H9 (cell line): ENCODE measurements at regions not wholly inside any gene's neighbourhood (a gene's known extent, or its start where the extent isn't known, plus 50 kb on each side); places are given as distances from the start of the nearest gene placed in this dataset.
A peak's percentile ranks its signal among the peaks of the same experiment; 100 is the strongest.
"Not testable (repeated sequence)": the region's sequence is repeated elsewhere in the genome, so short reads cannot be mapped to it uniquely, and the experiment has no call there.

ENCODE experiments used
- DNase-seq: peaks from one replicate; pipeline ENCODE4 v3.0.0-alpha.2; 2017
- H2AFZ ChIP-seq: one replicate; pipeline ENCODE4 v1.6.1; 2013; ENCODE audit warnings: mild to moderate bottlenecking, low read length, control low read depth, moderate library complexity
- H2AK5ac ChIP-seq: 2 replicates; pipeline ENCODE4 v1.6.1; 2013; ENCODE audit warnings: low read length, control low read depth, mixed read lengths; ENCODE audit not compliant: insufficient read length
- H2BK120ac ChIP-seq: one replicate; pipeline ENCODE4 v1.6.1; 2013; ENCODE audit warnings: low read depth, mild to moderate bottlenecking, low read length, control low read depth, inconsistent platforms; ENCODE audit not compliant: poor library complexity, severe bottlenecking
- H2BK12ac ChIP-seq: 2 replicates; pipeline ENCODE4 v1.6.1; 2013; ENCODE audit warnings: low read length, control low read depth, mixed read lengths, low read depth; ENCODE audit not compliant: insufficient read length
- H2BK15ac ChIP-seq: 2 replicates; pipeline ENCODE4 v1.6.1; 2013; ENCODE audit warnings: low read depth, low read length, control low read depth
- H2BK20ac ChIP-seq: one replicate; pipeline ENCODE4 v1.6.1; 2013; ENCODE audit warnings: low read depth, mild to moderate bottlenecking, low read length, control low read depth, inconsistent platforms; ENCODE audit not compliant: poor library complexity, severe bottlenecking
- H2BK5ac ChIP-seq: 2 replicates; pipeline ENCODE4 v1.6.1; 2013; ENCODE audit warnings: low read length, control low read depth, mixed read lengths; ENCODE audit not compliant: insufficient read length
- H3K14ac ChIP-seq: 2 replicates; pipeline ENCODE4 v1.6.1; 2013; ENCODE audit warnings: low read length, control low read depth; ENCODE audit not compliant: insufficient read depth
- H3K18ac ChIP-seq: 2 replicates; pipeline ENCODE4 v1.6.1; 2013; ENCODE audit warnings: low read depth, mild to moderate bottlenecking, mixed read lengths, low read length, control low read depth; ENCODE audit not compliant: insufficient read length
- H3K23ac ChIP-seq: 2 replicates; pipeline ENCODE4 v1.6.1; 2013; ENCODE audit warnings: low read length, control low read depth, mixed read lengths, low read depth; ENCODE audit not compliant: insufficient read length
- H3K23me2 ChIP-seq: 2 replicates; pipeline ENCODE4 v1.6.1; 2013; ENCODE audit warnings: low read depth, mild to moderate bottlenecking, mixed read lengths, low read length, control low read depth; ENCODE audit not compliant: insufficient read length, poor library complexity, severe bottlenecking
- H3K27ac ChIP-seq: 2 replicates; pipeline ENCODE4 v1.5.1; 2013; ENCODE audit warnings: low read length, control low read depth, mixed read lengths, low read depth; ENCODE audit not compliant: insufficient read length
- H3K27me3 ChIP-seq: 2 replicates; pipeline ENCODE4 v1.6.1; 2013; ENCODE audit warnings: low read length, control low read depth, inconsistent platforms; ENCODE audit not compliant: insufficient read depth
- H3K4ac ChIP-seq: 2 replicates; pipeline ENCODE4 v1.6.1; 2013; ENCODE audit warnings: low read depth, mild to moderate bottlenecking, control low read depth, inconsistent platforms, low read length, moderate library complexity
- H3K4me1 ChIP-seq: 2 replicates; pipeline ENCODE4 v1.6.1; 2013; ENCODE audit warnings: low read length, control low read depth, inconsistent platforms; ENCODE audit not compliant: insufficient read depth
- H3K4me2 ChIP-seq: 2 replicates; pipeline ENCODE4 v1.6.1; 2013; ENCODE audit warnings: low read length, control low read depth, mixed read lengths; ENCODE audit not compliant: insufficient read length, insufficient read depth
- H3K56ac ChIP-seq: 2 replicates; pipeline ENCODE4 v1.6.1; 2013; ENCODE audit warnings: low read depth, mild to moderate bottlenecking, mixed read lengths, low read length, control low read depth; ENCODE audit not compliant: insufficient read length
- H3K79me1 ChIP-seq: 2 replicates; pipeline ENCODE4 v1.6.1; 2013; ENCODE audit warnings: low read depth, mild to moderate bottlenecking, moderate library complexity, low read length, control low read depth, inconsistent platforms; ENCODE audit not compliant: insufficient read depth, poor library complexity, severe bottlenecking
- H3K79me2 ChIP-seq: 2 replicates; pipeline ENCODE4 v1.6.1; 2013; ENCODE audit warnings: low read length, control low read depth, inconsistent platforms; ENCODE audit not compliant: insufficient read depth
- H3K9ac ChIP-seq: 2 replicates; pipeline ENCODE4 v1.6.1; 2013; ENCODE audit warnings: low read length, control low read depth, mixed read lengths; ENCODE audit not compliant: insufficient read length; ENCODE audit errors: extremely low read depth
- H3K9me3 ChIP-seq: one replicate; pipeline ENCODE4 v1.6.1; 2013; ENCODE audit warnings: low read depth, low read length, inconsistent platforms; ENCODE audit not compliant: control insufficient read depth
- H3T11ph ChIP-seq: one replicate; pipeline ENCODE4 v1.6.1; 2013; ENCODE audit warnings: mild to moderate bottlenecking, low read length, control low read depth, inconsistent platforms
- H4K20me1 ChIP-seq: one replicate; pipeline ENCODE4 v1.6.1; 2013; ENCODE audit not compliant: control insufficient read depth, insufficient read length, insufficient read depth
- H4K5ac ChIP-seq: 2 replicates; pipeline ENCODE4 v1.6.1; 2013; ENCODE audit warnings: low read depth, mild to moderate bottlenecking, mixed read lengths, low read length, control low read depth; ENCODE audit not compliant: insufficient read length
- H4K8ac ChIP-seq: replicated peaks from 2 replicates; pipeline ENCODE4 v1.6.1; 2013; ENCODE audit warnings: low read length, control low read depth, mixed read lengths, low read depth; ENCODE audit not compliant: insufficient read length
- H4K91ac ChIP-seq: 2 replicates; pipeline ENCODE4 v1.6.1; 2013; ENCODE audit warnings: low read depth, mild to moderate bottlenecking, moderate library complexity, mixed read lengths, low read length, control low read depth; ENCODE audit not compliant: insufficient read length
- H3K27ac Mint-ChIP-seq, 3 experiments: 2 replicates in 2 of 3; 3 replicates in 1 of 3; pipeline ENCODE4 v1.8.0; 2020 to 2021; ENCODE audit warnings: mixed read lengths in 3 of 3, mild to moderate bottlenecking in 1 of 3, moderate library complexity in 1 of 3
- H3K27me3 Mint-ChIP-seq: 2 replicates; pipeline ENCODE4 v1.8.0; 2021; ENCODE audit warnings: low read depth, mild to moderate bottlenecking, moderate library complexity, mixed read lengths
- H3K36me3 Mint-ChIP-seq, 3 experiments: 2 replicates in 2 of 3; 3 replicates in 1 of 3; pipeline ENCODE4 v1.8.0; 2020 to 2021; ENCODE audit warnings: low read depth in 3 of 3, mixed read lengths in 3 of 3; ENCODE audit not compliant: insufficient read depth in 1 of 3
- H3K4me1 Mint-ChIP-seq, 2 experiments: 2 replicates each; pipeline ENCODE4 v1.8.0; 2020; ENCODE audit warnings: mixed read lengths in 2 of 2
- H3K4me3 Mint-ChIP-seq, 2 experiments: 2 replicates in 1 of 2; 3 replicates in 1 of 2; pipeline ENCODE4 v1.8.0; 2020 to 2021; ENCODE audit warnings: mild to moderate bottlenecking in 2 of 2, mixed read lengths in 2 of 2, moderate library complexity in 1 of 2
- H3K9me3 Mint-ChIP-seq, 2 experiments: 2 replicates in 1 of 2; 3 replicates in 1 of 2; pipeline ENCODE4 v1.8.0; 2020; ENCODE audit warnings: mild to moderate bottlenecking in 2 of 2, mixed read lengths in 2 of 2, moderate library complexity in 1 of 2
- WGBS: extraction: QIAGEN DNeasy Blood & Tissue Kit; methylation state at CpG from one replicate; pipeline ENCODE4 v1.1.7; 2013; ENCODE audit warnings: missing lambda C conversion rate, low lambda C conversion rate, mixed read lengths; ENCODE audit not compliant: insufficient read length; ENCODE audit errors: extremely low coverage; 5-methylcytosine and 5-hydroxymethylcytosine counted together
- TF ChIP-seq, protein P1 (sequence below): fragments of 200-600 bp; sonication (generic); conservative IDR thresholded peaks from 3 replicates; pipeline ENCODE4 v1.8.0; 2021; ENCODE audit warnings: antibody characterized with exemption, mild to moderate bottlenecking

GRCh38 chrX:69055193-69055592 lies 110.1 kb downstream of the PJA1 start:
- Histone ChIP-seq H3K9me3 (no peaks in the 10 kb centered on the region), H2BK5ac (no peak overlapping the region), H3K79me1 (no peaks in the 10 kb centered on the region), H3K27ac (no peak overlapping the region), H3K18ac (no peak overlapping the region), H4K20me1 (no peaks in the 10 kb centered on the region), H2BK12ac (no peak overlapping the region), H2BK15ac (no peak overlapping the region), H3K79me2 (no peaks in the 10 kb centered on the region), H3K4me2 (no peak overlapping the region), H3K27me3 (no peaks in the 10 kb centered on the region; the same call in 1 of the 2 replicates), H2AK5ac (no peak overlapping the region), H3K56ac (no peak overlapping the region), H2AFZ (no peak overlapping the region), H2BK20ac (no peak overlapping the region), H3K23me2 (no peaks in the 10 kb centered on the region), H3K14ac (no peak overlapping the region), H3K23ac (no peak overlapping the region), H3K9ac (no peak overlapping the region), H4K5ac (no peak overlapping the region), H3T11ph (no peak overlapping the region), H4K91ac (no peak overlapping the region), H4K8ac (no peak overlapping the region), H3K4ac (no peak overlapping the region), H3K4me1 (no peaks in the 10 kb centered on the region), H2BK120ac (no peak overlapping the region)
- H3K36me3 Mint-ChIP-seq, result no peaks in the 10 kb centered on the region
- DNase-seq, result peak; percentile 5
- peaks cover 18 to 26% of the 10 kb centered on the region in 2 experiments for H3K9me3 Mint-ChIP-seq
- no peak overlapping the region for H3K4me3 Mint-ChIP-seq
- no peak overlapping the region for H3K27ac Mint-ChIP-seq
- WGBS, result no CpG with 5 or more reads among the region's 3 CpGs
- H3K4me1 Mint-ChIP-seq, result peaks cover under 1 to 9% of the 10 kb centered on the region in 2 experiments; a peak in 3 of 4 replicates
- H3K27me3 Mint-ChIP-seq, result peaks cover 13% of the 10 kb centered on the region
- TF ChIP-seq, protein P1, sequence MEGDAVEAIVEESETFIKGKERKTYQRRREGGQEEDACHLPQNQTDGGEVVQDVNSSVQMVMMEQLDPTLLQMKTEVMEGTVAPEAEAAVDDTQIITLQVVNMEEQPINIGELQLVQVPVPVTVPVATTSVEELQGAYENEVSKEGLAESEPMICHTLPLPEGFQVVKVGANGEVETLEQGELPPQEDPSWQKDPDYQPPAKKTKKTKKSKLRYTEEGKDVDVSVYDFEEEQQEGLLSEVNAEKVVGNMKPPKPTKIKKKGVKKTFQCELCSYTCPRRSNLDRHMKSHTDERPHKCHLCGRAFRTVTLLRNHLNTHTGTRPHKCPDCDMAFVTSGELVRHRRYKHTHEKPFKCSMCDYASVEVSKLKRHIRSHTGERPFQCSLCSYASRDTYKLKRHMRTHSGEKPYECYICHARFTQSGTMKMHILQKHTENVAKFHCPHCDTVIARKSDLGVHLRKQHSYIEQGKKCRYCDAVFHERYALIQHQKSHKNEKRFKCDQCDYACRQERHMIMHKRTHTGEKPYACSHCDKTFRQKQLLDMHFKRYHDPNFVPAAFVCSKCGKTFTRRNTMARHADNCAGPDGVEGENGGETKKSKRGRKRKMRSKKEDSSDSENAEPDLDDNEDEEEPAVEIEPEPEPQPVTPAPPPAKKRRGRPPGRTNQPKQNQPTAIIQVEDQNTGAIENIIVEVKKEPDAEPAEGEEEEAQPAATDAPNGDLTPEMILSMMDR, result no peak

DNA sequence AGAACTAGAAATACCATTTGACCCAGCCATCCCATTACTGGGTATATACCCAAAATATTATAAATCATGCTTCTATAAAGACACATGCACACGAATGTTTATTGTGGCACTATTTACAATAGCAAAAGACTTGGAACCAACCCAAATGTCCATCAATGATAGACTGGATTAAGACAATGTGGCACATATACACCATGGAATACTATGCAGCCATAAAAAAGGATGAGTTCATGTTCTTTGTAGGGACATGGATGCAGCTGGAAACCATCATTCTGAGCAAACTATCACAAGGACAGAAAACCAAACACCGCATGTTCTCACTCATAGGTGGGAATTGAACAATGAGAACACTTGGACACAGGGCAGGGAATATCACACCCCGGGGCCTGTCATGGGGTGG lies 110.8 kb downstream of the PJA1 start:
- not testable (repeated sequence) for H3K14ac ChIP-seq, H2BK120ac ChIP-seq, H3K4me3 Mint-ChIP-seq, H2BK15ac ChIP-seq, H3K23ac ChIP-seq, H2BK12ac ChIP-seq, H3K79me2 ChIP-seq, H3K4me2 ChIP-seq, H3K56ac ChIP-seq, H2AFZ ChIP-seq, H3K27me3 ChIP-seq, H3K4ac ChIP-seq, H3T11ph ChIP-seq, DNase-seq, H2AK5ac ChIP-seq, H3K79me1 ChIP-seq, H3K9me3 ChIP-seq, H4K20me1 ChIP-seq, H2BK20ac ChIP-seq, H3K23me2 ChIP-seq, H4K91ac ChIP-seq, H3K27ac Mint-ChIP-seq, H4K8ac ChIP-seq, H3K9ac ChIP-seq, H3K4me1 ChIP-seq, H3K36me3 Mint-ChIP-seq, H4K5ac ChIP-seq, H2BK5ac ChIP-seq, H3K27ac ChIP-seq, H3K4me1 Mint-ChIP-seq, H3K18ac ChIP-seq
- no CpG with 5 or more reads among the region's 3 CpGs for WGBS
- Mint-ChIP-seq H3K9me3 (peaks cover 18 to 21% of the 10 kb centered on the region in 2 experiments), H3K27me3 (peaks cover 13% of the 10 kb centered on the region)
